ENCODE measurements at regions not wholly inside any gene's neighbourhood (a gene's known extent, or its start where the extent isn't known, plus 50 kb on each side); places are given as distances from the start of the nearest gene placed in this dataset.

- TF ChIP-seq POLR2A (IDR thresholded peaks at IDR 0.05): no peak
- TF ChIP-seq, protein P1, sequence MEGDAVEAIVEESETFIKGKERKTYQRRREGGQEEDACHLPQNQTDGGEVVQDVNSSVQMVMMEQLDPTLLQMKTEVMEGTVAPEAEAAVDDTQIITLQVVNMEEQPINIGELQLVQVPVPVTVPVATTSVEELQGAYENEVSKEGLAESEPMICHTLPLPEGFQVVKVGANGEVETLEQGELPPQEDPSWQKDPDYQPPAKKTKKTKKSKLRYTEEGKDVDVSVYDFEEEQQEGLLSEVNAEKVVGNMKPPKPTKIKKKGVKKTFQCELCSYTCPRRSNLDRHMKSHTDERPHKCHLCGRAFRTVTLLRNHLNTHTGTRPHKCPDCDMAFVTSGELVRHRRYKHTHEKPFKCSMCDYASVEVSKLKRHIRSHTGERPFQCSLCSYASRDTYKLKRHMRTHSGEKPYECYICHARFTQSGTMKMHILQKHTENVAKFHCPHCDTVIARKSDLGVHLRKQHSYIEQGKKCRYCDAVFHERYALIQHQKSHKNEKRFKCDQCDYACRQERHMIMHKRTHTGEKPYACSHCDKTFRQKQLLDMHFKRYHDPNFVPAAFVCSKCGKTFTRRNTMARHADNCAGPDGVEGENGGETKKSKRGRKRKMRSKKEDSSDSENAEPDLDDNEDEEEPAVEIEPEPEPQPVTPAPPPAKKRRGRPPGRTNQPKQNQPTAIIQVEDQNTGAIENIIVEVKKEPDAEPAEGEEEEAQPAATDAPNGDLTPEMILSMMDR (IDR thresholded peaks at IDR 0.05): no peak
- TF ChIP-seq POLR2AphosphoS5 (IDR thresholded peaks at IDR 0.05): no peak
These were observed 127.3 kb upstream of the LGALSL start for GRCh38 chr2:64326578-64327050.

Measured in gastroesophageal sphincter (tissue), 3 donors.